ENCODE measurements at regions not wholly inside any gene's neighbourhood (a gene's known extent, or its start where the extent isn't known, plus 50 kb on each side); places are given as distances from the start of the nearest gene placed in this dataset.

DNA sequence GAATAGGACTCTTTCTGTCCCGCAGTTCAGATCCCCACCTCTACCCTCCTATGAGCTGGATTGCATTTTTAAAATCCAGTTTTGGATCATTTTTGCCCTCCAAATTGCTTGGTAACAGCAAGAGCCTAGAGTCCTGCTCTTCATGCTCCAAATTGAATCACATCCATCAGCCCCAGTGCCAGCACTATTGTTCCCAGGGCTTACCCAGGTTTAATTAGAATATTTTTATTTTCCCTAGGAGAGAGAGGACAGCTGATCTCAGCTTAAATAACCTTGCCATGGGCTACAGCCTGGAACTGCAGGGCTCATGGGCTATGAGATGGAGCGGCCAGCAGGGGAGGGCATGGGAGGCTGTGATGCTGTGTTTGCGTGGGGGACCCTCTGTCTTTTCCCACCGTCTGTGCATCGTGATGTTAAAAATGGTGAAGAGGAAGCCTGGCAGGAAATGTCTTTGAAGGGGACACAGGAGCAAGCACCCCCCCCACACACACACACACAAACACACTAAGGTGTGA is 59.4 kb upstream of the WSCD2 start:
- Histone ChIP-seq H3K4ac (ENCODE audit: low read depth, low read length) (no peak overlapping the region), H2AK9ac (replicated peaks; ENCODE audit: low read depth, low read length, poor library complexity) (no peak overlapping the region), H2BK15ac (ENCODE audit: low read depth, low read length) (no peak overlapping the region), H3K56ac (ENCODE audit: extremely low read depth, insufficient read depth, low read length) (no peak overlapping the region), H4K8ac (ENCODE audit: low read depth in 2 of 2, low read length in 2 of 2) (no peak overlapping the region), H3K27me3 (ENCODE audit: control insufficient read depth, insufficient read depth, low read length) (no peaks in the 10 kb centered on the region), H3K18ac (ENCODE audit: low read depth, low read length) (no peak overlapping the region), H2BK120ac (ENCODE audit: low read depth, low read length) (no peak overlapping the region), H3K9me3 (ENCODE audit: control insufficient read depth, insufficient read depth, low read length) (no peaks in the 10 kb centered on the region; the same call in 1 of the 2 replicates), H4K20me1 (ENCODE audit: insufficient read depth, low read length) (no peaks in the 10 kb centered on the region), H4K91ac (ENCODE audit: insufficient read depth, low read depth, low read length) (no peak overlapping the region), H3K4me3 (ENCODE audit: insufficient read depth, low read depth, low read length) (no peak overlapping the region), H2AK5ac (ENCODE audit: low read depth, low read length) (no peak overlapping the region), H3K9ac (ENCODE audit: low read depth, low read length) (no peak overlapping the region), H3K4me2 (ENCODE audit: low read depth, low read length) (no peak overlapping the region), H3K4me1 (ENCODE audit: control insufficient read depth, insufficient read depth, low read length) (no peaks in the 10 kb centered on the region), H3K14ac (replicated peaks; ENCODE audit: low read depth, low read length) (no peak overlapping the region), H3K23ac (ENCODE audit: low read depth, low read length) (no peak overlapping the region), H3K36me3 (ENCODE audit: control insufficient read depth, insufficient read depth, low read length) (no peaks in the 10 kb centered on the region), H4K5ac (ENCODE audit: low read depth, low read length) (no peak overlapping the region), H2BK20ac (ENCODE audit: low read depth, low read length) (no peak overlapping the region), H3K27ac (ENCODE audit: insufficient read depth, low read length) (no peak overlapping the region), H3K79me1 (ENCODE audit: low read depth in 1 of 2, low read length in 2 of 2) (no peaks in the 10 kb centered on the region), H3K9me1 (ENCODE audit: insufficient read depth, low read length) (no peaks in the 10 kb centered on the region), H2BK5ac (ENCODE audit: low read depth, low read length, poor library complexity, severe bottlenecking) (no peak overlapping the region), H2AFZ (replicated peaks; ENCODE audit: low read length, poor library complexity) (no peak overlapping the region)
- BruUV-seq (replicated peaks), result no TSS peak
- CTCF ChIA-PET, result no interaction called here
- dilution Hi-C loops (cut with HindIII; ENCODE audit: low sequenced_read_pairs, unreplicated experiment) (no loop called here), intact Hi-C loops (cut with micrococcal nuclease) (no loop called here), in situ Hi-C loops (cut with MboI; ENCODE audit: low sequenced_read_pairs) (no loop called here)
- ATAC-seq (ENCODE audit: low read depth), result no peak
- POLR2A ChIA-PET (ENCODE audit: unreplicated experiment), result no interaction called here
- DNase-seq, result no peak
- TF ChIP-seq CEBPB (IDR thresholded peaks at IDR 0.05; ENCODE audit: low read depth, low read length) (no peak), FOS (IDR thresholded peaks at IDR 0.05; ENCODE audit: low read depth, low read length) (no peak), RAD21 (IDR thresholded peaks at IDR 0.05; ENCODE audit: low read length) (no peak), RCOR1 (IDR thresholded peaks at IDR 0.05; ENCODE audit: insufficient replicate concordance, low read length) (no peak)
- no CpG with 5 or more reads among the region's 5 CpGs for WGBS, 2 experiments (ENCODE audit: extremely low coverage in 2 of 2, insufficient read length in 1 of 2)

All from IMR-90 (cell line).